CD14-positive monocyte (primary cell): ENCODE measurements at regions not wholly inside any gene's neighbourhood (a gene's known extent, or its start where the extent isn't known, plus 50 kb on each side); places are given as distances from the start of the nearest gene placed in this dataset. TPM values are rescaled to one million over a fixed set of nuclear protein-coding genes. Genes with fewer than 3 reads are reported as not detected.

ENCODE experiments used
- DNase-seq, 3 donors: peaks; one replicate each; pipeline ENCODE4 v3.0.0-alpha.2; 2011 to 2022
- H2AFZ ChIP-seq: 2 replicates; pipeline ENCODE4 v1.6.0; 2012; ENCODE audit warnings: mild to moderate bottlenecking, low read depth, low read length, inconsistent platforms; ENCODE audit not compliant: insufficient read depth, poor library complexity, severe bottlenecking
- H3K27ac ChIP-seq, 2 donors: 1 replicate in 1 of 2; 2 replicates in 1 of 2; pipeline ENCODE4 v1.5.1; 2012 to 2013; ENCODE audit warnings: low read length in 2 of 2, control low read depth in 1 of 2, inconsistent platforms in 1 of 2, low read depth in 1 of 2, mild to moderate bottlenecking in 1 of 2
- H3K27me3 ChIP-seq, 2 donors: one replicate each; pipeline versions ENCODE4 v1.6.0 to v1.6.1; 2011 to 2013; ENCODE audit warnings: low read length in 2 of 2; ENCODE audit not compliant: control insufficient read depth in 2 of 2, insufficient read depth in 2 of 2
- H3K36me3 ChIP-seq, 2 donors: replicated peaks in 1 of 2; 1 replicate in 1 of 2; 2 replicates in 1 of 2; pipeline versions ENCODE4 v1.5.1 to v1.6.1; 2012 to 2013; ENCODE audit warnings: low read length in 2 of 2, control low read depth in 1 of 2, inconsistent platforms in 1 of 2, mild to moderate bottlenecking in 1 of 2; ENCODE audit not compliant: insufficient read depth in 2 of 2, control insufficient read depth in 1 of 2
- H3K4me1 ChIP-seq, 2 donors: 1 replicate in 1 of 2; 2 replicates in 1 of 2; pipeline versions ENCODE4 v1.5.1 to v1.6.1; 2012 to 2013; ENCODE audit warnings: low read length in 2 of 2, control low read depth in 1 of 2, inconsistent platforms in 1 of 2, mild to moderate bottlenecking in 1 of 2, moderate library complexity in 1 of 2; ENCODE audit not compliant: insufficient read depth in 2 of 2, control insufficient read depth in 1 of 2
- H3K4me2 ChIP-seq: replicated peaks from 2 replicates; pipeline ENCODE3; 2012; ENCODE audit warnings: low read length, moderate library complexity, mild to moderate bottlenecking; ENCODE audit not compliant: poor library complexity, severe bottlenecking; ENCODE audit errors: extremely low read depth
- H3K4me3 ChIP-seq, 3 experiments: fragments of 200-600 bp in 1 of 3; sonication (generic) in 1 of 3; replicated peaks in 1 of 3; 1 replicate in 2 of 3; 2 replicates in 1 of 3; pipeline ENCODE4 v1.5.1; 2011 to 2013; ENCODE audit warnings: low read length in 3 of 3, mild to moderate bottlenecking in 3 of 3, control low read depth in 2 of 3, low read depth in 2 of 3, inconsistent platforms in 1 of 3, moderate library complexity in 1 of 3
- H3K79me2 ChIP-seq: 2 replicates; pipeline ENCODE4 v1.6.0; 2012; ENCODE audit warnings: mild to moderate bottlenecking, control low read depth, inconsistent platforms, low read length, moderate library complexity; ENCODE audit not compliant: insufficient read depth
- H3K9ac ChIP-seq: 2 replicates; pipeline ENCODE4 v1.6.0; 2017; ENCODE audit warnings: low read length, mild to moderate bottlenecking; ENCODE audit not compliant: insufficient read depth, poor library complexity, severe bottlenecking
- H3K9me3 ChIP-seq, 2 donors: replicated peaks in 1 of 2; 1 replicate in 1 of 2; 2 replicates in 1 of 2; pipeline versions ENCODE4 v1.5.1 to v1.6.1; 2012 to 2013; ENCODE audit warnings: low read length in 2 of 2, control low read depth in 1 of 2; ENCODE audit not compliant: control insufficient read depth in 1 of 2, insufficient read depth in 1 of 2
- H4K20me1 ChIP-seq: 2 replicates; pipeline ENCODE4 v1.6.0; 2012; ENCODE audit warnings: mild to moderate bottlenecking, low read length, control low read depth, moderate library complexity; ENCODE audit not compliant: insufficient read depth
- H3K27ac Mint-ChIP-seq, 7 donors: one replicate each; pipeline ENCODE4 v1.8.0; 2020; ENCODE audit warnings: mild to moderate bottlenecking in 7 of 7, mixed read lengths in 7 of 7, moderate library complexity in 6 of 7, inconsistent platforms in 2 of 7
- H3K27me3 Mint-ChIP-seq, 3 donors: one replicate each; pipeline ENCODE4 v1.8.0; 2021 to 2022; ENCODE audit warnings: low read depth in 3 of 3, mild to moderate bottlenecking in 3 of 3, mixed read lengths in 3 of 3, moderate library complexity in 3 of 3, inconsistent platforms in 1 of 3
- H3K36me3 Mint-ChIP-seq, 2 donors: one replicate each; pipeline ENCODE4 v1.8.0; 2020; ENCODE audit warnings: mixed read lengths in 2 of 2, inconsistent platforms in 1 of 2, mild to moderate bottlenecking in 1 of 2
- H3K4me1 Mint-ChIP-seq: one replicate; pipeline ENCODE4 v1.8.0; 2020; ENCODE audit warnings: mild to moderate bottlenecking, mixed read lengths
- H3K4me3 Mint-ChIP-seq, 2 donors: one replicate each; pipeline ENCODE4 v1.8.0; 2020; ENCODE audit warnings: mild to moderate bottlenecking in 2 of 2, mixed read lengths in 2 of 2, moderate library complexity in 1 of 2
- H3K9me3 Mint-ChIP-seq, 7 donors: one replicate each; pipeline ENCODE4 v1.8.0; 2020 to 2022; ENCODE audit warnings: mixed read lengths in 7 of 7, mild to moderate bottlenecking in 6 of 7, moderate library complexity in 6 of 7, inconsistent platforms in 2 of 7
- CTCF ChIP-seq: fragments of 200-600 bp; IDR thresholded peaks from one replicate; pipeline ENCODE4 v1.8.0; 2022; ENCODE audit warnings: antibody characterized with exemption, mild to moderate bottlenecking
- WGBS: methylation state at CpG from one replicate; pipeline ENCODE4 v1.1.5; 2013; ENCODE audit warnings: missing lambda C conversion rate; ENCODE audit not compliant: insufficient coverage; 5-methylcytosine and 5-hydroxymethylcytosine counted together
- intact Hi-C, 2 donors: fragments of 100-400 bp; cut with micrococcal nuclease; formaldehyde crosslinking; loops; one replicate each; pipeline versions ENCODE4 v1.15.0 to v1.15.1; 2023
- small RNA-seq: library from RNA; depleted of rRNA; stranded (forward); fragments of <200 nt; gene quantifications from one replicate; pipeline ENCODE3, GENCODE V24; 2012; ENCODE audit warnings: low read depth; ENCODE audit not compliant: insufficient read length

- Mint-ChIP-seq H3K4me1 (no peaks in the 10 kb centered on the region), H3K9me3 (no peaks in the 10 kb centered on the region), H3K36me3 (no peaks in the 10 kb centered on the region), H3K27ac (no peak overlapping the region), H3K4me3 (no peak overlapping the region), H3K27me3 (peaks cover 0 to 1% (median 0%) of the 10 kb centered on the region in 3 donors)
- Histone ChIP-seq H3K27ac (no peak overlapping the region), H3K27me3 (no peaks in the 10 kb centered on the region), H3K4me3 (no peak overlapping the region), H2AFZ (no peak overlapping the region), H3K4me2 (no peak overlapping the region), H3K9me3 (no peaks in the 10 kb centered on the region), H4K20me1 (no peaks in the 10 kb centered on the region), H3K9ac (no peak overlapping the region), H3K79me2 (no peaks in the 10 kb centered on the region), H3K36me3 (no peaks in the 10 kb centered on the region), H3K4me1 (no peaks in the 10 kb centered on the region)
- WGBS: 53% methylated on average over 2 of the region's 5 CpGs
- no peak for DNase-seq
- no peak for TF ChIP-seq CTCF
- intact Hi-C loops: no loop called here
Measured at GRCh38 chr7:96380111-96380512, 58.2 kb upstream of the SLC25A13 start.

- H3K27me3 ChIP-seq: no peaks in the 10 kb centered on the region
- peaks cover 0 to 2% (median 0%) of the 10 kb centered on the region in 7 donors for H3K9me3 Mint-ChIP-seq
- H3K4me1 Mint-ChIP-seq: no peaks in the 10 kb centered on the region
- H2AFZ ChIP-seq: no peak overlapping the region
- H3K36me3 ChIP-seq: no peaks in the 10 kb centered on the region
- H3K4me2 ChIP-seq: no peak overlapping the region
- no peaks in the 10 kb centered on the region for H3K36me3 Mint-ChIP-seq
- H4K20me1 ChIP-seq: no peaks in the 10 kb centered on the region
- no peak for TF ChIP-seq CTCF
- no peak overlapping the region for H3K9ac ChIP-seq
- intact Hi-C loops: no loop called here
- no peaks in the 10 kb centered on the region for H3K4me1 ChIP-seq
- H3K79me2 ChIP-seq: no peaks in the 10 kb centered on the region
- H3K4me3 ChIP-seq: no peak overlapping the region
- H3K9me3 ChIP-seq: no peaks in the 10 kb centered on the region
- H3K27ac ChIP-seq: no peak overlapping the region
- H3K27me3 Mint-ChIP-seq: peaks cover 1 to 3% (median 1%) of the 10 kb centered on the region in 3 donors
- DNase-seq: no peak
- H3K27ac Mint-ChIP-seq: no peak overlapping the region
- H3K4me3 Mint-ChIP-seq: no peak overlapping the region
Measured at GRCh38 chr7:96377399-96377798, 55.5 kb upstream of the SLC25A13 start.

Small RNA genes in the stretch of these regions (small RNA-seq; reads per million reads assigned to genes)
- gene RNU7-188P: not detected
